Right ventricle myocardium superior (tissue), 1 donor: ENCODE measurements at regions not wholly inside any gene's neighbourhood (a gene's known extent, or its start where the extent isn't known, plus 50 kb on each side); places are given as distances from the start of the nearest gene placed in this dataset.
"Not testable (repeated sequence)": the region's sequence is repeated elsewhere in the genome, so short reads cannot be mapped to it uniquely, and the experiment has no call there.

Source experiments
- ATAC-seq: fragments of 200-7000 bp; cut with Tn5 transposase; one replicate; pipeline ENCODE4 v1.9.1; 2020; ENCODE audit warnings: mild to moderate bottlenecking; ENCODE audit not compliant: poor library complexity
- DNase-seq: peaks from one replicate; pipeline ENCODE4 v3.0.0-alpha.2; 2020
- intact Hi-C: fragments of 100-400 bp; cut with DNase I; formaldehyde crosslinking; loops from one replicate; pipeline ENCODE4 v1.11.2; 2022
- donor health status: DM: no; HTN: yes; CAD: no; lungs with severe emphysema.

- DNase-seq (no peak), ATAC-seq (peak; percentile 77)
- intact Hi-C loops = loop anchor here (5.0 to 10.0 kb wide), 2 partner anchors 80 to 247 kb away; no protein-coding TSS in a partner anchor
These were observed 100.8 kb upstream of the ATP5MC3 start for GRCh38 chr2:175282300-175282699.

- intact Hi-C loops = no loop called here
- no peak for ATAC-seq
- DNase-seq = no peak
These were observed 96.3 kb upstream of the ATP5MC3 start for GRCh38 chr2:175277772-175278171.

- DNase-seq (no peak), ATAC-seq (peak; percentile 86)
- intact Hi-C loops = no loop called here
These were observed 94.0 kb upstream of the ATP5MC3 start for GRCh38 chr2:175275539-175275938.

GRCh38 chr2:175259164-175259563 lies 77.7 kb upstream of the ATP5MC3 start:
- no peak for ATAC-seq
- no peak for DNase-seq
- intact Hi-C loops = no loop called here

GRCh38 chr2:175256806-175257585 lies 75.5 kb upstream of the ATP5MC3 start:
- intact Hi-C loops = no loop called here
- ATAC-seq (no peak), DNase-seq (peak; percentile 35)

- DNase-seq, intact Hi-C loops, ATAC-seq: not testable (repeated sequence)
These were observed 74.9 kb upstream of the ATP5MC3 start for GRCh38 chr2:175256391-175256790.

- ATAC-seq = no peak
- intact Hi-C loops = no loop called here
- no peak for DNase-seq
These were observed 72.4 kb upstream of the ATP5MC3 start for GRCh38 chr2:175253871-175254270.

GRCh38 chr2:175251425-175252041 lies 70.0 kb upstream of the ATP5MC3 start:
- ATAC-seq = no peak
- DNase-seq = no peak
- intact Hi-C loops = no loop called here

- DNase-seq (no peak), ATAC-seq (peak; percentile 27)
- intact Hi-C loops = no loop called here
These were observed 65.6 kb upstream of the ATP5MC3 start for GRCh38 chr2:175247159-175247558.

- no peak for ATAC-seq
- intact Hi-C loops = no loop called here
- DNase-seq = no peak
These were observed 63.2 kb upstream of the ATP5MC3 start for GRCh38 chr2:175244697-175245096.

- DNase-seq (no peak), ATAC-seq (no peak)
- intact Hi-C loops = no loop called here
These were observed 60.2 kb upstream of the ATP5MC3 start for GRCh38 chr2:175241691-175242090.

GRCh38 chr2:175240033-175240432 lies 58.5 kb upstream of the ATP5MC3 start:
- ATAC-seq, DNase-seq, intact Hi-C loops: not testable (repeated sequence)

GRCh38 chr2:175236930-175237329 lies 55.4 kb upstream of the ATP5MC3 start:
- no peak for DNase-seq
- ATAC-seq = no peak
- intact Hi-C loops = no loop called here

- DNase-seq = no peak
- no peak for ATAC-seq
- intact Hi-C loops = no loop called here
These were observed 53.1 kb upstream of the ATP5MC3 start for GRCh38 chr2:175234650-175235049.

GRCh38 chr2:175234153-175234552 lies 52.6 kb upstream of the ATP5MC3 start:
- intact Hi-C loops = no loop called here

GRCh38 chr2:175233135-175233719 lies 51.7 kb upstream of the ATP5MC3 start:
- no peak for DNase-seq
- ATAC-seq = no peak
- intact Hi-C loops = no loop called here

More at GRCh38 chr2:175234153-175234552, 52.6 kb upstream of the ATP5MC3 start:
- no peak for DNase-seq
- no peak for ATAC-seq
